ENCODE measurements at regions not wholly inside any gene's neighbourhood (a gene's known extent, or its start where the extent isn't known, plus 50 kb on each side); places are given as distances from the start of the nearest gene placed in this dataset.

DNA sequence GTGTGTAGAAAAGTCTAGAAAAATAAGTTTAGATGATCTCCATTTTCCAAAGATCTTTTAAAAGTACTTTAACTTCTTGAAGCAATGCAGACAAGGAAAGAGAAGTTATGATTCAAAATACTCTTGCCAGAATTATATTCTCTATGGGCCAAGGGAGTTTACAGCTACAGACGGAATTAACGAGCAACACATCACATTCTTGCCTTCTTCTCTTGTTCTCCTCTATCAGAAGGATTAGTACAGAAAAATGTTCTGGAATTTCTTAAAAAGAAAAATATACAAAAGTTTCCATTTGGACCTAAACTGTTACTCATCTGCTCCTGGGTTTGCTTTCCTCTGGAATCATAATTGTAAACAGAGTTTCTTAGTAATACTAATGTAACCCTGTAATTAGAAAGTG lies 284.7 kb upstream of the HSF2 start:
- no peak for DNase-seq (ENCODE audit: low read depth)

DNA sequence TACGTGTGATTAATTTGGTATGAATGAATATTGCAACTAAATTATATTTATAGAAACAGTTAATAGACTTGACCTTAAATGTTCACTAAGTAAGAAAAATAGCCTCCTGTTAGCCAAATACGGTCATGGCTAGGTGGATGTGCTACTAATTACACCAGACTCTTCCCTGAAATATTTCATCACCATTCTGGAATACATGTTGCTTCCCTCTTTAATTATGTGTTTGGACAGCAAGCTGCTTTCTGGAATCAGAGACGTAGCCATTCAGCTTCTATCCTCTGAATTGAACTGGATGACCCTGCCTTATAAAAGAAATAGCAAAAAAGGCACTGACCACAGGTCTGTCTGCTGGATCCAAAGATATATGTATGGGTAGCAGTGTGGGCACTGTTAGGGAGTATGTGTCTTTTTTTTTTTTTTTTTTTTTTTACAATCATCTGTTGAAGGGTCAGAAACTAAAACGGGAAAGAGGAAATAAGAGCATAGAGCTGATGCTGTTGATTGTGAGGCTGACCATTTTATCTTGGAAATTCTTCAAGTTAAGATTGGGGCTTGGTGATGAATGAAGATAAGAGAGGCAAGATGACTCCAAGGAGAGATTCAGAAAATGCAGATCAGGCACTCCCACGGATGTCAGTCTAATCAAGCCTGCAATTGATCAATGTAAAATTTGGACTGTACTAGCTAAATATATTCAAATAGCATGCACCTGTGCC lies 283.2 kb upstream of the HSF2 start:
- DNase-seq (ENCODE audit: low read depth): no peak
- no peak overlapping the region for H3K4me3 ChIP-seq (ENCODE audit: low read length)
- TF ChIP-seq, protein P1, sequence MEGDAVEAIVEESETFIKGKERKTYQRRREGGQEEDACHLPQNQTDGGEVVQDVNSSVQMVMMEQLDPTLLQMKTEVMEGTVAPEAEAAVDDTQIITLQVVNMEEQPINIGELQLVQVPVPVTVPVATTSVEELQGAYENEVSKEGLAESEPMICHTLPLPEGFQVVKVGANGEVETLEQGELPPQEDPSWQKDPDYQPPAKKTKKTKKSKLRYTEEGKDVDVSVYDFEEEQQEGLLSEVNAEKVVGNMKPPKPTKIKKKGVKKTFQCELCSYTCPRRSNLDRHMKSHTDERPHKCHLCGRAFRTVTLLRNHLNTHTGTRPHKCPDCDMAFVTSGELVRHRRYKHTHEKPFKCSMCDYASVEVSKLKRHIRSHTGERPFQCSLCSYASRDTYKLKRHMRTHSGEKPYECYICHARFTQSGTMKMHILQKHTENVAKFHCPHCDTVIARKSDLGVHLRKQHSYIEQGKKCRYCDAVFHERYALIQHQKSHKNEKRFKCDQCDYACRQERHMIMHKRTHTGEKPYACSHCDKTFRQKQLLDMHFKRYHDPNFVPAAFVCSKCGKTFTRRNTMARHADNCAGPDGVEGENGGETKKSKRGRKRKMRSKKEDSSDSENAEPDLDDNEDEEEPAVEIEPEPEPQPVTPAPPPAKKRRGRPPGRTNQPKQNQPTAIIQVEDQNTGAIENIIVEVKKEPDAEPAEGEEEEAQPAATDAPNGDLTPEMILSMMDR (conservative IDR thresholded peaks at IDR 0.05; ENCODE audit: low read depth, low read length): no peak

More for the DNA sequence above, 284.7 kb upstream of the HSF2 start:
- TF ChIP-seq, protein P1 (conservative IDR thresholded peaks at IDR 0.05; ENCODE audit: low read depth, low read length): no peak
- H3K4me3 ChIP-seq (ENCODE audit: low read length): no peak overlapping the region

DNA sequence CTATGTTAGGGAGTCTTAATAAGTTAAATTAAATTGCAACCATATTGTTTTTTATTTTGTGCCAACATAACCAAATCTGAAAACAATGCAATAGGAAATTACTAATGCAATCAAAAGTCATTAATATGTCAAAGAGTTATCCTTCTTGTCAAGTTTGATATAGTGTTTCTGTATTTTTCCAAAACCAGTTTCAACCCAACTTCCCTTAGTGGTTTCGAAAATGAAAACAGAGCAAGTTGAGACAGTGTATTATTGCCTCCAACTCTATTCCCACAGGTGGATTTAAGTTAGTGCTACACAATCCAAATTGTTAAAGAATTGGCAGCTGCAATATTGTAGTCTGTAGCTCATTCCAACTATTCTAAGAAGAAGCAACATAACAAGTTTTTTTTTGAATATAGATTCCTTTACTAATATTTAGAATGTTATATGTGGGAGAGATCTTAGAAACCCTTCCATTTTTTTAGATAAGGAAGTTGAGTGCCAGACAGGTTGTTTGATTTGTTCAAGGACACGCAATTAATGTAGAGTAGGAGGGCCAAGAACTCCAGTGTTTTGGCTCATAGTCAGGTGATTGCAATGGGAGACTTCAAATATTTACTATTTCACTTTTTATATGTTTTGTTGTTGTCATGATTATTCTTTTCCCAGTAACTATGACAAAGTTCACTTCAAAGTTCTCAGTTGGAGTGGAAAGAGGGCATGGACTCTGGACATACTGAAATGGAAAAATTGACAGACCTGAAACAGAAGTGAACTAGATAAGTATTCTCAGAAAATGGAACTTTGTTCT lies 282.4 kb upstream of the HSF2 start:
- TF ChIP-seq, protein P1 (conservative IDR thresholded peaks at IDR 0.05; ENCODE audit: low read depth, low read length): no peak
- no peak overlapping the region for H3K4me3 ChIP-seq (ENCODE audit: low read length)
- no peak for DNase-seq (ENCODE audit: low read depth)

DNA sequence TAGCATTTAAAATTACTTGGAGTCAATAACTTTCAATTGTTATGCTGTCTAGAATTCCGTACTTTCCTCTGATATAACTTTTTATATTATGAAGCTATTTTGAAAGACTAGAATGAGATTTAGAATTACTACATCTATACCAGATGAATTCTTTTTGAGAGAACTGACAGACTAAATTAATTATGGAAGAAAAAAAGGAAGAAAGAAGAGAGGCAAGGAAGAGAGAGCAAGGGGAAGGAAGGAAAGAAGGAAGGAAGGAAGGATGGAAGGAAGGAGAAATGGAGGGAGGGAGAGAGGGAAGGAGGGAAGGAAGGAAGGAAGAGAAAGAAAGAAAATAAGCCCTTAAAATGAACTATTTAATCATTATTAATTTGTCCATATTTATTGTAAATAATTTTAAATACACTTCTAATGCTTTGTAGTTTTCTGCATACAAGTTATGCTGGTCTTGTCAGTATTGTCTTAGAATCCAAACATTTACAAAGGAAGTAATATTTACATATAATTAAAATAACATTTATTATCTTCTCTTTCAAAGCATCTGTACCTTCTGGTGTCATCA lies 280.4 kb upstream of the HSF2 start:
- TF ChIP-seq, protein P1 (conservative IDR thresholded peaks at IDR 0.05; ENCODE audit: low read depth, low read length): no peak
- H3K4me3 ChIP-seq (ENCODE audit: low read length): no peak overlapping the region
- no peak for DNase-seq (ENCODE audit: low read depth)

DNA sequence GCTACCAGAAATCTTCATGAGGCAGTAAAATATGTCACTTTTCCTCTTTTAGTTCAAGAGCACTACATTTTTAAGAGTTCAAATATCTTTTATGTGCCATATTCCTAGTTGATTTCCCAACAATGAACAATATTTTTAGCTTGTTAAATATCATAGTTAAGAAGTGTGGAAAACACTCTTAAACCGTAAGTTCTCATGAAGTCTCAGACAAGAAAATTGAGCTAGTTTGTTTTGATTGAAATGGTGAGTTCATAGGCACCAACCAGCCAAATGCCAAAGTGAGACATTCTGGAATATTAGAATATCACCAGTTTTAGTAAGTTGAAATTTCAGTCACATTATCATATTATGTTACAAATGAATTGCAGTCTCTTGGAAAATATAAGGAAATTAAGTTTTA lies 277.2 kb upstream of the HSF2 start:
- no peak for DNase-seq (ENCODE audit: low read depth)
- no peak overlapping the region for H3K4me3 ChIP-seq (ENCODE audit: low read length)
- TF ChIP-seq, protein P1 (conservative IDR thresholded peaks at IDR 0.05; ENCODE audit: low read depth, low read length): no peak

DNA sequence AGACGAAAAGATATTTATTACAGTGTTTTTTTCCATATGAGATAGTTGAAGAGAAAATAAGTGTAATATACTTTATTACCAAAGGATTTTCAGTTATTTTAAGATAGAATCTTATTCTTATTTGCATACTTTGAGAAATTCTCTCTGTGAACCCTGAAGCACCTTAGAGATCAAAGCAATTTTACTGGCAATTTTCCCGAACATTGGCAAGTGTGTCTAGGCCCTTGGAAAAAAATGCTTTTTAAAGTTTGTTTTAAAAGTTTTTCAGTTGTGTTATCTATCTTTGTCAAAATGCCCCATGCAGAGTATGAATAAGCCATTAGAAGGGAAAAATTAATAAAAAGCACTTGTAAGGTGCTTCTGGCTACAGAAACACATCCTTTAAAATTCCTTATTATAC lies 276.8 kb upstream of the HSF2 start:
- no peak for DNase-seq (ENCODE audit: low read depth)
- H3K4me3 ChIP-seq (ENCODE audit: low read length): no peak overlapping the region
- TF ChIP-seq, protein P1 (conservative IDR thresholded peaks at IDR 0.05; ENCODE audit: low read depth, low read length): no peak
